Epithelial cell of proximal tubule (primary cell): ENCODE measurements at regions not wholly inside any gene's neighbourhood (a gene's known extent, or its start where the extent isn't known, plus 50 kb on each side); places are given as distances from the start of the nearest gene placed in this dataset.

ENCODE experiments used
- DNase-seq: peaks from one replicate; pipeline ENCODE4 v3.0.0-alpha.2; 2011; ENCODE audit warnings: low read depth
- H3K4me3 ChIP-seq: 2 replicates; pipeline ENCODE4 v1.5.1; 2011; ENCODE audit warnings: low read depth, mild to moderate bottlenecking, low read length
- CTCF ChIP-seq: conservative IDR thresholded peaks from 2 replicates; pipeline ENCODE4 v1.5.1; 2012; ENCODE audit warnings: low read depth, mild to moderate bottlenecking, low read length

- no peak overlapping the region for H3K4me3 ChIP-seq
- DNase-seq: no peak
- TF ChIP-seq CTCF: no peak
These were observed 225.7 kb upstream of the TENT5A start for GRCh38 chr6:81978230-81978629.

GRCh38 chr6:81977486-81977885 lies 225.0 kb upstream of the TENT5A start:
- no peak overlapping the region for H3K4me3 ChIP-seq
- DNase-seq: no peak
- TF ChIP-seq CTCF: no peak

GRCh38 chr6:81969814-81970213 lies 217.3 kb upstream of the TENT5A start:
- no peak for DNase-seq
- H3K4me3 ChIP-seq: no peak overlapping the region
- no peak for TF ChIP-seq CTCF

GRCh38 chr6:81969011-81969410 lies 216.5 kb upstream of the TENT5A start:
- TF ChIP-seq CTCF: no peak
- no peak for DNase-seq
- no peak overlapping the region for H3K4me3 ChIP-seq

GRCh38 chr6:81966968-81967367 lies 214.5 kb upstream of the TENT5A start:
- H3K4me3 ChIP-seq: no peak overlapping the region
- no peak for TF ChIP-seq CTCF
- no peak for DNase-seq

GRCh38 chr6:81962198-81962597 lies 209.7 kb upstream of the TENT5A start:
- no peak overlapping the region for H3K4me3 ChIP-seq
- no peak for TF ChIP-seq CTCF
- no peak for DNase-seq

- H3K4me3 ChIP-seq: no peak overlapping the region
- no peak for DNase-seq
- TF ChIP-seq CTCF: no peak
These were observed 198.4 kb upstream of the TENT5A start for GRCh38 chr6:81950877-81951276.
